GM18858 (cell line): ENCODE measurements at regions not wholly inside any gene's neighbourhood (a gene's known extent, or its start where the extent isn't known, plus 50 kb on each side); places are given as distances from the start of the nearest gene placed in this dataset.
"Not testable (repeated sequence)": the region's sequence is repeated elsewhere in the genome, so short reads cannot be mapped to it uniquely, and the experiment has no call there.

Experiments used
- ATAC-seq: cut with Tn5 transposase; IDR thresholded peaks from one replicate; pipeline ENCODE4 v1.9.1; 2021; ENCODE audit not compliant: unreplicated experiment

- ATAC-seq, result no peak
These were observed 160.4 kb downstream of the UACA start for GRCh38 chr15:70602834-70603560.

- ATAC-seq, result no peak
These were observed 161.1 kb downstream of the UACA start for GRCh38 chr15:70602281-70602680.

GRCh38 chr15:70597945-70598344 lies 165.4 kb downstream of the UACA start:
- no peak for ATAC-seq

GRCh38 chr15:70597056-70597603 lies 166.2 kb downstream of the UACA start:
- ATAC-seq, result no peak

- no peak for ATAC-seq
These were observed 166.9 kb downstream of the UACA start for GRCh38 chr15:70596354-70597055.

- ATAC-seq, result no peak
These were observed 169.6 kb downstream of the UACA start for GRCh38 chr15:70593795-70594194.

- ATAC-seq, result no peak
These were observed 173.6 kb downstream of the UACA start for GRCh38 chr15:70589728-70590127.

- no peak for ATAC-seq
These were observed 174.1 kb downstream of the UACA start for GRCh38 chr15:70589221-70589620.

GRCh38 chr15:70588613-70589012 lies 174.7 kb downstream of the UACA start:
- ATAC-seq, result no peak

- ATAC-seq, result no peak
These were observed 175.3 kb downstream of the UACA start for GRCh38 chr15:70587896-70588567.

GRCh38 chr15:70587012-70587634 lies 176.2 kb downstream of the UACA start:
- not testable (repeated sequence) for ATAC-seq

GRCh38 chr15:70586241-70586640 lies 177.1 kb downstream of the UACA start:
- ATAC-seq, result no peak

- ATAC-seq, result no peak
These were observed 177.7 kb downstream of the UACA start for GRCh38 chr15:70585707-70586034.

- ATAC-seq, result no peak
These were observed 178.3 kb downstream of the UACA start for GRCh38 chr15:70584838-70585706.

GRCh38 chr15:70584441-70584837 lies 178.9 kb downstream of the UACA start:
- ATAC-seq, result no peak

GRCh38 chr15:70583006-70583405 lies 180.4 kb downstream of the UACA start:
- ATAC-seq, result no peak

GRCh38 chr15:70582143-70582945 lies 181.0 kb downstream of the UACA start:
- ATAC-seq, result no peak

- no peak for ATAC-seq
These were observed 182.4 kb downstream of the UACA start for GRCh38 chr15:70580958-70581357.

- no peak for ATAC-seq
These were observed 183.1 kb downstream of the UACA start for GRCh38 chr15:70580286-70580685.

- no peak for ATAC-seq
These were observed 183.6 kb downstream of the UACA start for GRCh38 chr15:70579766-70580165.
